ENCODE measurements at regions not wholly inside any gene's neighbourhood (a gene's known extent, or its start where the extent isn't known, plus 50 kb on each side); places are given as distances from the start of the nearest gene placed in this dataset.

- no peak overlapping the region for H3K4me3 ChIP-seq
- H3K36me3 ChIP-seq (ENCODE audit: insufficient read depth, low read length): no peaks in the 10 kb centered on the region
- DNase-seq (ENCODE audit: low read depth, low spot score): no peak
- TF ChIP-seq POLR2AphosphoS5 (IDR thresholded peaks at IDR 0.05; ENCODE audit: borderline replicate concordance, low read depth, low read length) (no peak), FOXP2 (optimal IDR thresholded peaks at IDR 0.05; ENCODE audit: control extremely low read depth, extremely low read length, insufficient read depth) (no peak), EZH2 (IDR thresholded peaks at IDR 0.05) (no peak)
- no peak overlapping the region for H3K9ac ChIP-seq (ENCODE audit: insufficient read length)
- H3K27ac ChIP-seq: no peak overlapping the region
- no peaks in the 10 kb centered on the region for H3K9me3 ChIP-seq (ENCODE audit: low read depth, low read length)
Measured at GRCh38 chr5:115733607-115734006, 82.9 kb downstream of the CDO1 start.

DNA sequence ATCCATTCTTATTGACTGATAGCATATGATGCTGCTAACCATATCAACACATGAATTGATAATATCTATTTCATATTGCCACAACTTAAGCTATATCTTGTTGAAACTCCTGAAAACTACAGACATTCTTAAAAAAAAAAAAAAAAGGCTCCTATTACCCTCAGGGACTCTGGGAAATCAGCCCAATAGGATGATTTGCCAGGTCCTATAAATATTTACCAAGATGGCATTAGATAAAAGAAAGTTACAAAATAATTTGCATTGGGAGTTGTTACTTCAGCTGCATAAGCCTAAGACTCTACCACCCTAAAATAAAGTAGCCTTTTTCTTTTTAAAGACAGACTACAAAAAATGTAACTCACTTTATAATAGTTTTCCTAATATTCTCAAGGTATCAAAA lies 84.4 kb downstream of the CDO1 start:
- TF ChIP-seq FOXP2 (optimal IDR thresholded peaks at IDR 0.05; ENCODE audit: control extremely low read depth, extremely low read length, insufficient read depth): no peak
- no peak for TF ChIP-seq EZH2 (IDR thresholded peaks at IDR 0.05)
- no peak for TF ChIP-seq POLR2AphosphoS5 (IDR thresholded peaks at IDR 0.05; ENCODE audit: borderline replicate concordance, low read depth, low read length)
- no peak overlapping the region for H3K27ac ChIP-seq
- no peak overlapping the region for H3K9ac ChIP-seq (ENCODE audit: insufficient read length)
- DNase-seq (ENCODE audit: low read depth, low spot score): no peak
- no peaks in the 10 kb centered on the region for H3K9me3 ChIP-seq (ENCODE audit: low read depth, low read length)
- H3K36me3 ChIP-seq (ENCODE audit: insufficient read depth, low read length): no peaks in the 10 kb centered on the region
- H3K4me3 ChIP-seq: no peak overlapping the region

DNA sequence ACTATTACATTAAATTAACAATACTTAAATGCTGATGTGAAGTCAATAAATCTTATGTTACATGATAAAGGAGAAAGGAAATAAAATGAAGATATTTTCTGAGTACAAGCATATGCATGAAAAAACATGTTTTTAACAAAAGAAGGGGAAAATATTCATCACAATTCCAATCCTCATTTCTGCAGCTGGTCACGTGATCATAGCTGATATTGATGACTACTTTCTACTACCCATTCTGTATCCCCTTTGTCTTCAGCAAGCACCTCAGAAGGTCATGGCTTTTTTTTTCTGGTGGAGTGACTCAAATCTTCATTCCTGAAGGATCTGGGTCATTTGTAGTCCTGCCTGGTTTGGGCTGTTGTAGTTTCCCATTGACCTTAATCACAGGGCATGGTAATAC lies 90.9 kb downstream of the CDO1 start:
- no peak for TF ChIP-seq FOXP2 (optimal IDR thresholded peaks at IDR 0.05; ENCODE audit: control extremely low read depth, extremely low read length, insufficient read depth)
- TF ChIP-seq POLR2AphosphoS5 (IDR thresholded peaks at IDR 0.05; ENCODE audit: borderline replicate concordance, low read depth, low read length): no peak
- no peak for TF ChIP-seq EZH2 (IDR thresholded peaks at IDR 0.05)
- no peak for DNase-seq (ENCODE audit: low read depth, low spot score)
- no peaks in the 10 kb centered on the region for H3K9me3 ChIP-seq (ENCODE audit: low read depth, low read length)
- no peak overlapping the region for H3K9ac ChIP-seq (ENCODE audit: insufficient read length)
- H3K4me3 ChIP-seq: no peak overlapping the region
- H3K27ac ChIP-seq: no peak overlapping the region
- H3K36me3 ChIP-seq (ENCODE audit: insufficient read depth, low read length): no peaks in the 10 kb centered on the region

DNA sequence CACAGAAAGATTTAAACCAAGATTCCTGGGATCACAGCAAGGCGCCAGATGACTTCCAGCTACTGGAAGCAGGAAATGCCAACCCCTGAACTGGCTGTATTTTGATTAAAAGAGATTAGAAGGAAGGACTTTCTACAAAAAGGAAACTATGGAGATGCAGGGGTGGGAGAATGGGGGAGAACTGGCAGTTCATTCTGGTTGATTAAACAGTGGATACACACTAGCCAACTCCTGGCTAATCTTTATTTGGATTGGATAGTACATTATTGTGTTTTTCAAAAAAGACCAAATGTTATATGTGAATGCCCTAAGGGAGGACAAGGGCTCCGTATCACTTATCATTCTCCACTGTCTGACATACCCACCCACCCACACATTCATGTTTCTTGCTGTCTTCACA lies 93.2 kb downstream of the CDO1 start:
- Histone ChIP-seq H3K36me3 (ENCODE audit: insufficient read depth, low read length) (no peaks in the 10 kb centered on the region), H3K4me3 (no peak overlapping the region), H3K27ac (no peak overlapping the region), H3K9me3 (ENCODE audit: low read depth, low read length) (no peaks in the 10 kb centered on the region), H3K9ac (ENCODE audit: insufficient read length) (no peak overlapping the region)
- DNase-seq (ENCODE audit: low read depth, low spot score): no peak
- TF ChIP-seq EZH2 (IDR thresholded peaks at IDR 0.05): no peak
- no peak for TF ChIP-seq FOXP2 (optimal IDR thresholded peaks at IDR 0.05; ENCODE audit: control extremely low read depth, extremely low read length, insufficient read depth)
- TF ChIP-seq POLR2AphosphoS5 (IDR thresholded peaks at IDR 0.05; ENCODE audit: borderline replicate concordance, low read depth, low read length): no peak

DNA sequence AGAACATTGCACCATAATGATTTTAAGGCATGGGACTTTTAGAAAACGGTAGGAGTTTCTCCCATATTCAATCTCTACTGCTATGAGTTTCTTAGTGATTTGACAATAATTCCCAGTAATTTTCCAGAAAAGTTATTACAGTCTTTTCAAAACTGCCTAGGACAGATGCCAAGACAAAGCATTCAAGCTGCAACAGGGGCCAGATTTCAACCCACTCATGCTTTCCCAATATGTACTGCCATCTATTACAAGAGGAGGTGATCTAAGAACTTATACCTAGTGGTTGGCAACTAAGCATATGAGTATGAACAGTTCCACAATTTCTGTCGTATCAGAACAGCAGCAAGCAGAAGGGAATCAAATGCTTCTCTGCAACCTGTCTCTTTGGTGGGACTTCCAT lies 95.1 kb upstream of the TMED7 start:
- no peaks in the 10 kb centered on the region for H3K36me3 ChIP-seq (ENCODE audit: insufficient read depth, low read length)
- no peak overlapping the region for H3K9ac ChIP-seq (ENCODE audit: insufficient read length)
- TF ChIP-seq POLR2AphosphoS5 (IDR thresholded peaks at IDR 0.05; ENCODE audit: borderline replicate concordance, low read depth, low read length): no peak
- TF ChIP-seq FOXP2 (optimal IDR thresholded peaks at IDR 0.05; ENCODE audit: control extremely low read depth, extremely low read length, insufficient read depth): no peak
- no peak for TF ChIP-seq EZH2 (IDR thresholded peaks at IDR 0.05)
- H3K27ac ChIP-seq: no peak overlapping the region
- H3K4me3 ChIP-seq: no peak overlapping the region
- no peak for DNase-seq (ENCODE audit: low read depth, low spot score)
- no peaks in the 10 kb centered on the region for H3K9me3 ChIP-seq (ENCODE audit: low read depth, low read length)

DNA sequence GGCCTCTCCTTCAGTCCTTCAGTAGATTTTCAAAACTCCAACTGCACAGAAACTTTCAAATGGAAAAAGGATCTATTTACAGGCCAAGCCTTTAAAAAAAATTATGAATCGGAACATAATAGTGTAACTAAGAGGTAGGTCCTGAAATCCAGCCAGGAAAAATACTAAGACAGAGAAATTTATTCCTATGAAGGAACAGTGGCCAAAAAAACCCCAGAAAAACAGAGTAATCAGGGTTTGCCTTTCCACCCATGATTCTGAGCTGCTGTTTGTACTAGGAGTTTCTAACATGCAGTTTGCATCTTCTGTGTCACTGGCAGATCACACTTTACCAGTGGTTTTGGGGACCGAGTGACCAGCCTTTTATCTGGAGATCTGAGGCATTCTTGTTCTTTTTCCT lies 93.1 kb upstream of the TMED7 start:
- Histone ChIP-seq H3K4me3 (no peak overlapping the region), H3K9ac (ENCODE audit: insufficient read length) (no peak overlapping the region), H3K9me3 (ENCODE audit: low read depth, low read length) (no peaks in the 10 kb centered on the region), H3K36me3 (ENCODE audit: insufficient read depth, low read length) (no peaks in the 10 kb centered on the region), H3K27ac (no peak overlapping the region)
- TF ChIP-seq POLR2AphosphoS5 (IDR thresholded peaks at IDR 0.05; ENCODE audit: borderline replicate concordance, low read depth, low read length) (no peak), EZH2 (IDR thresholded peaks at IDR 0.05) (no peak), FOXP2 (optimal IDR thresholded peaks at IDR 0.05; ENCODE audit: control extremely low read depth, extremely low read length, insufficient read depth) (no peak)
- DNase-seq (ENCODE audit: low read depth, low spot score): no peak

DNA sequence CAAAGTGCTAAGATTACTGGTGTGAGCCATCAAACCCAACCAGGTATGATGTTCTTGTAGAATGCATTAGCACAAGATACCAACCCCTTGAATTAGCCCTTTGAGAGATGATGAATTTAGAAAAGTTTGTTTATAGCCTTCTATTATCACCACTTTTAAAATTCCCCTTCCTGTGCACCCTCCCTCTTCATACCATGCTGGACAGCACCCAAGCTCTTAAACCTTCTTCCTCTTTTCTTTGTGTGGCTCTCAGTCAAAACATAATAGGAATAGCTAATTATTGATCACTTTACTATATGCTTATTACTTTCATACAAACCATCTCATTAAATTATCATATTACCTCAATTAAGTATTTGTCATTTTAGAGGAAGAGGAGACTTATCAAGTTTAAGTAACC lies 87.6 kb upstream of the TMED7 start:
- no peak for TF ChIP-seq EZH2 (IDR thresholded peaks at IDR 0.05)
- no peak for TF ChIP-seq FOXP2 (optimal IDR thresholded peaks at IDR 0.05; ENCODE audit: control extremely low read depth, extremely low read length, insufficient read depth)
- no peak for TF ChIP-seq POLR2AphosphoS5 (IDR thresholded peaks at IDR 0.05; ENCODE audit: borderline replicate concordance, low read depth, low read length)

GRCh38 chr5:115709585-115709984 lies 83.7 kb upstream of the TMED7 start:
- no peak for TF ChIP-seq FOXP2 (optimal IDR thresholded peaks at IDR 0.05; ENCODE audit: control extremely low read depth, extremely low read length, insufficient read depth)
- TF ChIP-seq EZH2 (IDR thresholded peaks at IDR 0.05): no peak
- no peak for TF ChIP-seq POLR2AphosphoS5 (IDR thresholded peaks at IDR 0.05; ENCODE audit: borderline replicate concordance, low read depth, low read length)
- Histone ChIP-seq H3K36me3 (ENCODE audit: insufficient read depth, low read length) (no peaks in the 10 kb centered on the region), H3K27ac (no peak overlapping the region), H3K4me3 (no peak overlapping the region), H3K9me3 (ENCODE audit: low read depth, low read length) (no peaks in the 10 kb centered on the region), H3K9ac (ENCODE audit: insufficient read length) (no peak overlapping the region)
- no peak for DNase-seq (ENCODE audit: low read depth, low spot score)

More for the DNA sequence above, 87.6 kb upstream of the TMED7 start:
- Histone ChIP-seq H3K36me3 (ENCODE audit: insufficient read depth, low read length) (no peaks in the 10 kb centered on the region), H3K9ac (ENCODE audit: insufficient read length) (no peak overlapping the region), H3K4me3 (no peak overlapping the region), H3K9me3 (ENCODE audit: low read depth, low read length) (no peaks in the 10 kb centered on the region), H3K27ac (no peak overlapping the region)
- no peak for DNase-seq (ENCODE audit: low read depth, low spot score)

DNA sequence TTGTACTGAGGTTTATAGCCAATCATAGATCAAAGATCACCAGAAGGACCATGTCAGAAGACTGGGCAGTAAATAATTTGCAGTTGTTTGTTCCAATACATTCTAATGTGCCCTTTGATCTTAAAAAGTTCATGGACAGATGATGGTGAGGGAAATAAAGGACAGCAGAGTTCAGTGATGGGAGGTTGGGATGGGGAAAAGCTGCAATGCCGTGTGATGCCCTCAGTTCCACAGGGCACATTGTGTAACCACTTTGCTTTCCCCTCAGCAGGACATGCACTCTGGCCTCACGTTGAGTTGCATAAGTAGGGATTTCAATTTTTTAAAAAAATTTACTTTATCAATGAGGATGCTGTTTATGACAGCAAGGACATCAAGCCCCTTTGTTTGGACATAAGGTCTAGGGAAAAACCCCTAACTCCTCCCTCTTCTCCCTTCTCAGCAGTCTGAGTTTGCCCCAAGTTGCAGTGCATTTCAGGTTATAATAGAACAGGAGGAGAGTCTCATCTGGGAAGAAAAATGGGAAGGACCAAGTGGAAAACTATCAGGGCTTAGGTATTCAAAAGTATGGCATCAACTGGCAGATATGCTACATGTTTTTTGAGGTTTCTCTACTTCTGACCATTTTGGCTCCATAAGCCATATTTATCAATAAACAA lies 83.1 kb upstream of the TMED7 start:
- TF ChIP-seq POLR2AphosphoS5 (IDR thresholded peaks at IDR 0.05; ENCODE audit: borderline replicate concordance, low read depth, low read length): no peak
- H3K9me3 ChIP-seq (ENCODE audit: low read depth, low read length): no peaks in the 10 kb centered on the region

More for the DNA sequence above, 83.1 kb upstream of the TMED7 start:
- H3K9ac ChIP-seq (ENCODE audit: insufficient read length): no peak overlapping the region
- H3K4me3 ChIP-seq: no peak overlapping the region
- no peaks in the 10 kb centered on the region for H3K36me3 ChIP-seq (ENCODE audit: insufficient read depth, low read length)
- no peak for DNase-seq (ENCODE audit: low read depth, low spot score)
- H3K27ac ChIP-seq: no peak overlapping the region

Data from SK-N-MC (cell line).